ENCODE measurements at regions not wholly inside any gene's neighbourhood (a gene's known extent, or its start where the extent isn't known, plus 50 kb on each side); places are given as distances from the start of the nearest gene placed in this dataset. TPM values are rescaled to one million over a fixed set of nuclear protein-coding genes. Genes with fewer than 3 reads are reported as not detected.

DNA sequence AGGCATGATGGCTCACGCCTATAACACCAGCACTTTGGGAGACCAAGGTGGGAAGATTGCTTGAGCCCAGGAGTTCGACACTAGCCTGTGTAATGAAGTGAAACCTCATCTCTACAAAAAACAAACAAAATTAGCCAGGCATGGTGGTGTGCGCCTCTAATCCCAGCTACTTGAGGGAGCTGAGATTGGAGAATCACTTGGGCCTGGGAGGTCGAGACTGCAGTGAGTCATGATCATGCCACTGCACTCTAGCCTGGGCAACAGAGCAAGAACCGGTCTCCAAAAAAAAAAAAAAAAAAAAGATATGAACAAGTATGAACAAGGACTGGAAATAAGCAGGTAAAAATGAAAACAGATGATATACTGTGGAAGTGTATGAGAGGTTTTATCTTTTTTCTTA, 54.1 kb upstream of the SOX6 start:
- no peaks in the 10 kb centered on the region for H3K4me1 ChIP-seq (ENCODE audit: control insufficient read depth in 3 of 3, insufficient read depth in 3 of 3, low read length in 3 of 3)
- no peak overlapping the region for H3K27ac ChIP-seq (ENCODE audit: low read depth, low read length)
- H3K9ac ChIP-seq (ENCODE audit: low read depth in 1 of 3, low read length in 3 of 3) = no peak overlapping the region
- H3K9me3 ChIP-seq (ENCODE audit: control insufficient read depth in 3 of 3, low read length in 3 of 3) = no peaks in the 10 kb centered on the region
- no peaks in the 10 kb centered on the region for H3K36me3 ChIP-seq (ENCODE audit: control insufficient read depth in 3 of 3, insufficient read depth in 3 of 3, low read length in 3 of 3)
- H3K27me3 ChIP-seq (ENCODE audit: control insufficient read depth in 3 of 3, insufficient read depth in 3 of 3, low read length in 3 of 3) = no peaks in the 10 kb centered on the region
- no peak overlapping the region for H3K4me3 ChIP-seq (ENCODE audit: low read length in 3 of 3)

GRCh38 chr11:16408619-16409018, 52.3 kb upstream of the SOX6 start:
- no peak overlapping the region for H3K27ac ChIP-seq (ENCODE audit: low read depth, low read length)
- no peak overlapping the region for H3K4me3 ChIP-seq (ENCODE audit: low read length in 3 of 3)
- H3K36me3 ChIP-seq (ENCODE audit: control insufficient read depth in 3 of 3, insufficient read depth in 3 of 3, low read length in 3 of 3) = no peaks in the 10 kb centered on the region
- H3K27me3 ChIP-seq (ENCODE audit: control insufficient read depth in 3 of 3, insufficient read depth in 3 of 3, low read length in 3 of 3) = no peaks in the 10 kb centered on the region
- no peak overlapping the region for H3K9ac ChIP-seq (ENCODE audit: low read depth in 1 of 3, low read length in 3 of 3)
- no peaks in the 10 kb centered on the region for H3K4me1 ChIP-seq (ENCODE audit: control insufficient read depth in 3 of 3, insufficient read depth in 3 of 3, low read length in 3 of 3)
- no peaks in the 10 kb centered on the region for H3K9me3 ChIP-seq (ENCODE audit: control insufficient read depth in 3 of 3, low read length in 3 of 3)

GRCh38 chr11:16406226-16406625, 49.9 kb upstream of the SOX6 start:
- Histone ChIP-seq H3K36me3 (ENCODE audit: control insufficient read depth in 3 of 3, insufficient read depth in 3 of 3, low read length in 3 of 3) (no peaks in the 10 kb centered on the region), H3K27ac (ENCODE audit: low read depth, low read length) (no peak overlapping the region), H3K27me3 (ENCODE audit: control insufficient read depth in 3 of 3, insufficient read depth in 3 of 3, low read length in 3 of 3) (no peaks in the 10 kb centered on the region), H3K4me1 (ENCODE audit: control insufficient read depth in 3 of 3, insufficient read depth in 3 of 3, low read length in 3 of 3) (no peaks in the 10 kb centered on the region), H3K9ac (ENCODE audit: low read depth in 1 of 3, low read length in 3 of 3) (no peak overlapping the region), H3K9me3 (ENCODE audit: control insufficient read depth in 3 of 3, low read length in 3 of 3) (no peaks in the 10 kb centered on the region), H3K4me3 (ENCODE audit: low read length in 3 of 3) (no peak overlapping the region)

Small RNA genes lying in the stretch of these regions (small RNA-seq; reads per million reads assigned to genes)
- not detected for gene RN7SL188P
